GM23248 (cell line): ENCODE measurements at regions not wholly inside any gene's neighbourhood (a gene's known extent, or its start where the extent isn't known, plus 50 kb on each side); places are given as distances from the start of the nearest gene placed in this dataset.

Source experiments
- DNase-seq: peaks from one replicate; pipeline ENCODE4 v3.0.0-alpha.2; 2015
- H2AFZ ChIP-seq: fragments of 200-600 bp; sonication (generic); 2 replicates; pipeline ENCODE4 v1.6.1; 2016; ENCODE audit warnings: antibody characterized with exemption
- H3F3A ChIP-seq: fragments of 200-600 bp; sonication (generic); 2 replicates; pipeline ENCODE4 v1.6.1; 2016; ENCODE audit warnings: mild to moderate bottlenecking, antibody characterized with exemption, mixed run types; ENCODE audit not compliant: insufficient read depth
- H3K27ac ChIP-seq: fragments of 200-600 bp; sonication (generic); 2 replicates; pipeline ENCODE4 v1.5.1; 2016; ENCODE audit warnings: mild to moderate bottlenecking
- H3K27me3 ChIP-seq: fragments of 200-600 bp; sonication (generic); replicated peaks from 2 replicates; pipeline ENCODE4 v1.6.1; 2016; ENCODE audit warnings: mild to moderate bottlenecking; ENCODE audit not compliant: insufficient read depth
- H3K36me3 ChIP-seq: fragments of 200-600 bp; sonication (generic); 2 replicates; pipeline ENCODE4 v1.6.1; 2016; ENCODE audit warnings: low read depth, mild to moderate bottlenecking
- H3K4me1 ChIP-seq: fragments of 200-600 bp; sonication (generic); 2 replicates; pipeline ENCODE4 v1.6.1; 2016; ENCODE audit warnings: mild to moderate bottlenecking; ENCODE audit not compliant: insufficient read depth
- H3K4me2 ChIP-seq: fragments of 200-600 bp; sonication (generic); one replicate; pipeline ENCODE4 v1.6.1; 2016; ENCODE audit warnings: mild to moderate bottlenecking; ENCODE audit not compliant: unreplicated experiment
- H3K4me3 ChIP-seq: fragments of 200-600 bp; sonication (generic); 2 replicates; pipeline ENCODE4 v1.5.1; 2016; ENCODE audit warnings: mild to moderate bottlenecking
- H3K79me2 ChIP-seq: fragments of 200-600 bp; sonication (generic); 2 replicates; pipeline ENCODE4 v1.6.1; 2016; ENCODE audit warnings: mild to moderate bottlenecking; ENCODE audit not compliant: insufficient read depth
- H3K9ac ChIP-seq: fragments of 200-600 bp; sonication (generic); 2 replicates; pipeline ENCODE4 v1.6.1; 2016; ENCODE audit warnings: mild to moderate bottlenecking
- H3K9me2 ChIP-seq: fragments of 200-600 bp; sonication (generic); 2 replicates; pipeline ENCODE4 v1.6.1; 2016; ENCODE audit warnings: mixed run types, mild to moderate bottlenecking, moderate library complexity; ENCODE audit not compliant: insufficient read depth
- H3K9me3 ChIP-seq: fragments of 200-600 bp; sonication (generic); one replicate; pipeline ENCODE4 v1.6.1; 2017; ENCODE audit warnings: low read depth
- H4K20me1 ChIP-seq: fragments of 200-600 bp; sonication (generic); 2 replicates; pipeline ENCODE4 v1.6.0; 2016; ENCODE audit not compliant: insufficient read depth
- EZH2 ChIP-seq: fragments of 200-600 bp; sonication (generic); IDR thresholded peaks from 2 replicates; pipeline ENCODE4 v1.6.1; 2018; ENCODE audit warnings: antibody characterized with exemption, mild to moderate bottlenecking; ENCODE audit not compliant: insufficient read depth, poor library complexity, severe bottlenecking
- EZH2phosphoT487 ChIP-seq: fragments of 200-600 bp; sonication (generic); IDR thresholded peaks from 2 replicates; pipeline ENCODE4 v1.6.1; 2018; ENCODE audit warnings: antibody characterized with exemption, moderate library complexity, mild to moderate bottlenecking, low read depth; ENCODE audit not compliant: insufficient read depth
- WGBS, 2 experiments: methylation state at CpG; one replicate each; pipeline ENCODE4 v1.1.6; 2015 to 2017; ENCODE audit warnings: low lambda C conversion rate in 2 of 2, low coverage in 1 of 2; ENCODE audit errors: missing lambda C conversion rate in 2 of 2; 5-methylcytosine and 5-hydroxymethylcytosine counted together
- in situ Hi-C: fragments of 300-500 bp; cut with MboI; formaldehyde crosslinking; loops from 2 replicates; pipeline ENCODE4 v1.15.0; 2020

- TF ChIP-seq EZH2phosphoT487: no peak
- no peak for TF ChIP-seq EZH2
- Histone ChIP-seq H3F3A (no peaks in the 10 kb centered on the region), H3K9me3 (no peaks in the 10 kb centered on the region), H3K4me3 (no peak overlapping the region), H4K20me1 (no peaks in the 10 kb centered on the region), H3K27ac (no peak overlapping the region), H3K4me1 (no peaks in the 10 kb centered on the region), H3K4me2 (no peak overlapping the region), H3K9me2 (no peaks in the 10 kb centered on the region), H2AFZ (no peak overlapping the region), H3K79me2 (no peaks in the 10 kb centered on the region), H3K27me3 (no peaks in the 10 kb centered on the region), H3K9ac (no peak overlapping the region), H3K36me3 (no peaks in the 10 kb centered on the region)
- WGBS, 2 experiments: 71 to 78% methylated on average over 12 of the region's 12 CpGs
- in situ Hi-C loops: no loop called here
- no peak for DNase-seq
Observed at GRCh38 chr2:129791712-129792111, 187.8 kb upstream of the RAB6C start.

GRCh38 chr2:129793431-129793902 is 186.0 kb upstream of the RAB6C start:
- no peak overlapping the region for H2AFZ ChIP-seq
- WGBS, 2 experiments: 70 to 88% methylated on average over 5 of the region's 5 CpGs
- no peaks in the 10 kb centered on the region for H3K9me3 ChIP-seq
- no peaks in the 10 kb centered on the region for H3K79me2 ChIP-seq
- in situ Hi-C loops: no loop called here
- no peak overlapping the region for H3K27ac ChIP-seq
- no peak overlapping the region for H3K4me2 ChIP-seq
- TF ChIP-seq EZH2phosphoT487 (no peak), EZH2 (no peak)
- H3K36me3 ChIP-seq: no peaks in the 10 kb centered on the region
- no peaks in the 10 kb centered on the region for H3F3A ChIP-seq
- no peaks in the 10 kb centered on the region for H4K20me1 ChIP-seq
- DNase-seq: no peak
- no peaks in the 10 kb centered on the region for H3K9me2 ChIP-seq
- H3K27me3 ChIP-seq: no peaks in the 10 kb centered on the region
- H3K4me3 ChIP-seq: no peak overlapping the region
- H3K4me1 ChIP-seq: no peaks in the 10 kb centered on the region
- H3K9ac ChIP-seq: no peak overlapping the region

GRCh38 chr2:129794116-129794515 is 185.3 kb upstream of the RAB6C start:
- Histone ChIP-seq H3K36me3 (no peaks in the 10 kb centered on the region), H3K27ac (no peak overlapping the region), H3K4me2 (no peak overlapping the region), H3K79me2 (no peaks in the 10 kb centered on the region), H3F3A (no peaks in the 10 kb centered on the region), H3K4me1 (no peaks in the 10 kb centered on the region), H4K20me1 (no peaks in the 10 kb centered on the region), H3K9me3 (no peaks in the 10 kb centered on the region), H2AFZ (no peak overlapping the region), H3K4me3 (no peak overlapping the region), H3K9ac (no peak overlapping the region), H3K9me2 (no peaks in the 10 kb centered on the region), H3K27me3 (no peaks in the 10 kb centered on the region)
- 44 to 57% methylated on average over 5 of the region's 5 CpGs for WGBS, 2 experiments
- in situ Hi-C loops: no loop called here
- DNase-seq: no peak
- no peak for TF ChIP-seq EZH2

GRCh38 chr2:129794540-129794939 is 184.9 kb upstream of the RAB6C start:
- H3K27me3 ChIP-seq: no peaks in the 10 kb centered on the region
- no peak for DNase-seq
- no peaks in the 10 kb centered on the region for H3K9me2 ChIP-seq
- H3K4me3 ChIP-seq: no peak overlapping the region
- H3K9ac ChIP-seq: no peak overlapping the region
- H4K20me1 ChIP-seq: no peaks in the 10 kb centered on the region
- 81 to 87% methylated on average over 13 to 15 of the region's 15 CpGs for WGBS, 2 experiments
- no peaks in the 10 kb centered on the region for H3K9me3 ChIP-seq
- no peak overlapping the region for H3K27ac ChIP-seq
- H3K4me2 ChIP-seq: no peak overlapping the region
- no peaks in the 10 kb centered on the region for H3K79me2 ChIP-seq
- no peaks in the 10 kb centered on the region for H3K4me1 ChIP-seq
- no peak for TF ChIP-seq EZH2phosphoT487
- no peak for TF ChIP-seq EZH2
- no peak overlapping the region for H2AFZ ChIP-seq
- H3F3A ChIP-seq: no peaks in the 10 kb centered on the region
- H3K36me3 ChIP-seq: no peaks in the 10 kb centered on the region
- in situ Hi-C loops: no loop called here

GRCh38 chr2:129796225-129796624 is 183.2 kb upstream of the RAB6C start:
- Histone ChIP-seq H3K4me3 (no peak overlapping the region), H3K27ac (no peak overlapping the region), H3K9ac (no peak overlapping the region), H3K27me3 (no peaks in the 10 kb centered on the region), H3K9me3 (no peaks in the 10 kb centered on the region), H3K4me2 (no peak overlapping the region), H3K9me2 (no peaks in the 10 kb centered on the region), H3K36me3 (no peaks in the 10 kb centered on the region), H3K79me2 (no peaks in the 10 kb centered on the region), H4K20me1 (no peaks in the 10 kb centered on the region), H3K4me1 (peaks cover 3% of the 10 kb centered on the region; the same call in 1 of the 2 replicates), H3F3A (peaks cover 6% of the 10 kb centered on the region), H2AFZ (no peak overlapping the region)
- DNase-seq: no peak
- in situ Hi-C loops: no loop called here
- TF ChIP-seq EZH2 (no peak), EZH2phosphoT487 (no peak)
- WGBS, 2 experiments: 71% methylated on average over 7 of the region's 7 CpGs
